OCI-LY7 (cell line): ENCODE measurements at regions not wholly inside any gene's neighbourhood (a gene's known extent, or its start where the extent isn't known, plus 50 kb on each side); places are given as distances from the start of the nearest gene placed in this dataset.

Experiments
- BruUV-seq: library from RNA; stranded (reverse); fragments of 400-500 nt; replicated peaks from 2 replicates; lab custom pipeline; 2021; lab: Mats Ljungman, UMichigan
- CTCF ChIA-PET: fragments of 300-600 bp; sonication (Branson Sonifier 250); formaldehyde crosslinking; loops from one replicate; lab custom pipeline; 2022; ENCODE audit warnings: antibody characterized with exemption; ENCODE audit not compliant: unreplicated experiment; lab: Charles Lee
- POLR2A ChIA-PET: fragments of 300-600 bp; sonication (Branson Sonifier 250); formaldehyde crosslinking; loops from one replicate; lab custom pipeline; 2022; ENCODE audit warnings: antibody characterized with exemption; lab: Charles Lee
- DNase-seq: peaks from one replicate; pipeline ENCODE4 v3.0.0-alpha.2; 2015; ENCODE audit warnings: low spot score
- H2AFZ ChIP-seq: fragments of 200-600 bp; sonication (generic), shearing (Covaris generic); 2 replicates; pipeline ENCODE4 v1.6.1; 2014; ENCODE audit warnings: mild to moderate bottlenecking, antibody characterized with exemption, low read length, moderate library complexity
- H3K27ac ChIP-seq: fragments of 200-600 bp; sonication (generic); 2 replicates; pipeline ENCODE4 v1.5.1; 2014; ENCODE audit warnings: mixed run types, low read depth, mild to moderate bottlenecking, moderate library complexity, low read length, inconsistent platforms; ENCODE audit not compliant: poor library complexity, severe bottlenecking
- H3K36me3 ChIP-seq: fragments of 200-600 bp; sonication (generic); 2 replicates; pipeline ENCODE4 v1.6.1; 2014; ENCODE audit warnings: mild to moderate bottlenecking, antibody characterized with exemption, low read length, moderate library complexity, mixed read lengths; ENCODE audit not compliant: insufficient read depth
- H3K4me1 ChIP-seq: fragments of 200-600 bp; sonication (generic); 2 replicates; pipeline ENCODE4 v1.5.1; 2014; ENCODE audit warnings: mild to moderate bottlenecking, low read length; ENCODE audit not compliant: insufficient read depth, poor library complexity, severe bottlenecking
- H3K4me2 ChIP-seq: fragments of 200-600 bp; sonication (generic); 2 replicates; pipeline ENCODE4 v1.6.1; 2014; ENCODE audit warnings: mild to moderate bottlenecking, low read length
- H3K4me3 ChIP-seq: fragments of 200-600 bp; sonication (generic); 2 replicates; pipeline ENCODE4 v1.5.1; 2014; ENCODE audit warnings: mild to moderate bottlenecking, low read depth, low read length; ENCODE audit not compliant: poor library complexity, severe bottlenecking
- H3K79me2 ChIP-seq: fragments of 200-600 bp; sonication (generic); 2 replicates; pipeline ENCODE4 v1.6.1; 2016; ENCODE audit warnings: low read depth, mild to moderate bottlenecking, low read length, moderate library complexity, mixed read lengths; ENCODE audit not compliant: insufficient read depth
- H3K9me2 ChIP-seq: fragments of 200-600 bp; sonication (generic); 2 replicates; pipeline ENCODE4 v1.6.1; 2016; ENCODE audit warnings: mild to moderate bottlenecking, low read length, mixed read lengths; ENCODE audit not compliant: insufficient read depth
- H3K9me3 ChIP-seq: fragments of 200-600 bp; sonication (generic); 2 replicates; pipeline ENCODE4 v1.6.1; 2014; ENCODE audit warnings: mild to moderate bottlenecking, mixed run types, low read length, mixed read lengths
- H4K20me1 ChIP-seq: fragments of 200-600 bp; sonication (generic); 2 replicates; pipeline ENCODE4 v1.6.1; 2014; ENCODE audit warnings: mild to moderate bottlenecking, antibody characterized with exemption, low read length, moderate library complexity, mixed read lengths; ENCODE audit not compliant: insufficient read depth
- CTCF ChIP-seq: fragments of 200-600 bp; sonication (generic); conservative IDR thresholded peaks from 2 replicates; pipeline ENCODE4 v1.5.1; 2014; ENCODE audit warnings: mild to moderate bottlenecking, antibody characterized with exemption, low read length, moderate library complexity, mixed read lengths
- EZH2phosphoT487 ChIP-seq: fragments of 200-600 bp; sonication (generic); IDR thresholded peaks from 2 replicates; pipeline ENCODE4 v1.6.1; 2018; ENCODE audit warnings: low read depth, borderline replicate concordance, mild to moderate bottlenecking, mixed run types, antibody characterized with exemption, low read length, moderate library complexity, mixed read lengths
- intact Hi-C: fragments of 100-400 bp; cut with micrococcal nuclease; formaldehyde crosslinking; loops from one replicate; pipeline ENCODE4 v1.10.0; 2022; ENCODE audit not compliant: unreplicated experiment

DNA sequence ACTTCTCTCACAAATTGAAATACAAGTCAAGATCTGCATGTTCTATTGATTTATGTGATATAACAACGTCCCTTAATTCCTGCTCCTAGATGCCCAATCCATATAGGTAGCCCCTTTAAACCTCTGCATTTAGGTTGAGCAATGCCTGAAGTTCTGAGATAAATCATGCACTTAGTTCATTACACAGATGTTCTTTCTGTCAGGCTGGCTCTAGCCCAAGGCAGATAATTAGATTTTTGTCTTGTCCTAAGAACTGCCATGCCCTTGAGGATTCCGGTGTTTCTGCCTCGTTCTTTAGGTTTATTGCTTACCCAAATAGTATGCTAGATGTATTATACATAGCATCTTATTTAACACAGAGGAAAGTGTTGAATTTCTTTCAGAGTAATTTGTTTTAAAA, 143.1 kb downstream of the TRAM1L1 start:
- H3K79me2 ChIP-seq, result no peaks in the 10 kb centered on the region
- TF ChIP-seq CTCF, result no peak
- no peak for TF ChIP-seq EZH2phosphoT487
- no peaks in the 10 kb centered on the region for H3K9me3 ChIP-seq
- no TSS peak for BruUV-seq
- no peak overlapping the region for H3K4me3 ChIP-seq
- no peak overlapping the region for H3K27ac ChIP-seq
- no peaks in the 10 kb centered on the region for H3K36me3 ChIP-seq
- intact Hi-C loops, result no loop called here
- POLR2A ChIA-PET, result no interaction called here
- DNase-seq, result no peak
- no peaks in the 10 kb centered on the region for H3K9me2 ChIP-seq
- H2AFZ ChIP-seq, result no peak overlapping the region
- CTCF ChIA-PET, result no interaction called here
- H4K20me1 ChIP-seq, result no peaks in the 10 kb centered on the region
- no peaks in the 10 kb centered on the region for H3K4me1 ChIP-seq
- H3K4me2 ChIP-seq, result no peak overlapping the region

DNA sequence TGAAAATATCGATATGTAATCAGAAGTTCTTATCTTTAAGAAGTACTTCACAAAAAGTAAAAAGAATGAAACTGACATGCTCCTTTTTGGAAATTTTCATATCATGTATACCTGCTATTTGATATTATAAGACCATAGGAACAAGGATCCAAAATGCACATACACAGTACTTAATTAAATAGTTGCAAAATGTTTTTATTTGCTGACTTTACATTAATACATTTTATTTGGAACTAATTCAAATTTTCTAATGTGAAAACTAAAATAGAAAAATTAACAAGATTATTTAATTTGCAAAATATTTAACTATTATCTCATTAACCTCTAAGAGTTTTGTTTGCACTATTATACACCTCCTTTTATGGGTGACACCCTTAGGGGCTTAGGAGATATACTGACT, 155.0 kb downstream of the TRAM1L1 start:
- no peaks in the 10 kb centered on the region for H3K9me2 ChIP-seq
- H3K79me2 ChIP-seq, result no peaks in the 10 kb centered on the region
- CTCF ChIA-PET, result no interaction called here
- no peak overlapping the region for H3K4me2 ChIP-seq
- H3K4me1 ChIP-seq, result no peaks in the 10 kb centered on the region
- TF ChIP-seq EZH2phosphoT487 (no peak), CTCF (no peak)
- BruUV-seq, result no TSS peak
- no peaks in the 10 kb centered on the region for H4K20me1 ChIP-seq
- no peaks in the 10 kb centered on the region for H3K36me3 ChIP-seq
- no peak overlapping the region for H3K27ac ChIP-seq
- intact Hi-C loops, result no loop called here
- POLR2A ChIA-PET, result interaction anchor here (0.6 kb wide), 1 partner anchor 295 kb away, joined by 3 read pairs; no protein-coding TSS in a partner anchor
- H3K4me3 ChIP-seq, result no peak overlapping the region
- H2AFZ ChIP-seq, result no peak overlapping the region
- DNase-seq, result no peak
- no peaks in the 10 kb centered on the region for H3K9me3 ChIP-seq

GRCh38 chr4:116926631-116927295, 158.6 kb downstream of the TRAM1L1 start:
- BruUV-seq, result no TSS peak
- CTCF ChIA-PET, result no interaction called here
- intact Hi-C loops, result no loop called here

More at GRCh38 chr4:116926631-116927295, 158.6 kb downstream of the TRAM1L1 start:
- no peak for TF ChIP-seq EZH2phosphoT487
- no peak; the same call in 1 of the 2 replicates for TF ChIP-seq CTCF
- DNase-seq, result no peak
- no peaks in the 10 kb centered on the region for H3K36me3 ChIP-seq
- no peaks in the 10 kb centered on the region for H3K4me1 ChIP-seq
- POLR2A ChIA-PET, result interaction anchor here (0.6 kb wide), 1 partner anchor 414 kb away, joined by 4 read pairs; no protein-coding TSS in a partner anchor
- H3K9me3 ChIP-seq, result no peaks in the 10 kb centered on the region
- H3K4me3 ChIP-seq, result no peak overlapping the region
- no peaks in the 10 kb centered on the region for H3K79me2 ChIP-seq
- H3K27ac ChIP-seq, result no peak overlapping the region
- no peaks in the 10 kb centered on the region for H3K9me2 ChIP-seq
- no peak overlapping the region for H2AFZ ChIP-seq
- H3K4me2 ChIP-seq, result no peak overlapping the region
- no peaks in the 10 kb centered on the region for H4K20me1 ChIP-seq
